LoVo (cell line): ENCODE measurements at regions not wholly inside any gene's neighbourhood (a gene's known extent, or its start where the extent isn't known, plus 50 kb on each side); places are given as distances from the start of the nearest gene placed in this dataset.

ENCODE experiments used
- DNase-seq: peaks from one replicate; pipeline ENCODE4 v3.0.0-alpha.2; 2016; ENCODE audit warnings: low spot score

DNA sequence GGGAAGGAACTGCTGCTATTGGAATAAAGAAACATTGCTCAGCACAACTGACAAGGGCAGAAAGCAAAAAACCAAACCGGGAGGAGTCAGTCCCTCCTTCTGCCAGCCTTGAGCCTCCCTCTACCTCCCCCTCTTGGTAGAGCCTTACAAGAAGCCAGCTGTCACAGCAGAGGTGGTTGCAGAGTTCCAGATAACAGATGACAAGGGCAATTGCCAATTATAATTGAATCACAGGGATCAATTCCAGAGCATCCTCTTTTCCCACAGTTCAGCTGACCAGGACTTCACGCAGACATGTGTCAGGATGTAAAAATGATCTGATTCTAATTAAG is 548.2 kb upstream of the LRRTM1 start:
- DNase-seq, result no peak

DNA sequence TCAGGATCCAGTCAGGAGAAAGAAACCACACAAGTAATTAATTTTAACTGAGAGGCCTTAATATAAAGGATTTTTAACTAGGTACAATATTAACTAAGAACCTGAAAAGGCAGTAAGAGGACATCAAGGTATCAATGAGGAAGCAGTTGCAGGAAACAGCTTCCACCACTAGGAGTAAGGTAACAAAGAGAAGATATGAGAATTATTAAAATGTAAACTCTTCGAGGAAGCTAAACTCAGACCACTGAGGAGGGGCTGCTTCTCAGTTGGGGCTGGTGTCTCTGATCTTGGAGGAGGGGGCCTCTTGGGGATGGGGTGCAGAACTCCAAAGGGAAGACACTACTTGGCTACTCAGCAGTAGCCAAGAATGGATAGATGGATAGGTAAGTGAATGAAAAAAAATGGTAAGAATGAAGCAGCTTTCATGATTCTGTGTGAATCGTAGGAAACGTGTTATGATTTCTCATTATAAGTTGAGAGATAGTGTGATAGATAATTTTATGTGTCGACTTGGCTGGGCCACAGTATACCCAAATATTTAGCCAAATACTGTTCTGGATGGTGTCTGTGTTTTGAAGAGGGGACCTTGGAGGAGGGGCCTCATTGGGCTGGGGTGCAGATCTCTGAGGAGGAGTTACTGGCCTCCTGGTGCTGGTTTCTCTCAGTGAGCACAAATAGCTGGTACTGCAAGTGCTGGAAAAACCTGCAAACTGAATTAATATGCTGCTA is 547.7 kb upstream of the LRRTM1 start:
- no peak for DNase-seq

DNA sequence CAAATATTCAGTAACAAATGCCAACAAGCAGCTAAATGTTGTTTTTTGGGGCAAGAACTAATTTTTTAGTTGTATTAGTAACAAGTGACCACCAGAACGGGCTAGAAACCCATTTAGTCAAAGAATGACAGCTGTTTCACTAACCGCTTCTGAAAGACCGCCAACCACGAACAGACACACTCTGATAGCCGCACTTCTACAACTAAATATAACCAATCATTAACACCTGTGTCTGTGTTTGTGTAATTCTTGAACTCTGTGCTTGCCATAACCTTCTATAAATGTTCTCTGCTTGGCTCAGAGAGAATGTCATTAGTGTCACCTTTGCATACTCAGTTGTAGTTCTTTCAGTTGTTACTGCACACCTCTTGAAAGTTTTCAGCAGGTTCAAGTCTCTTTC is 526.3 kb upstream of the LRRTM1 start:
- DNase-seq, result no peak

DNA sequence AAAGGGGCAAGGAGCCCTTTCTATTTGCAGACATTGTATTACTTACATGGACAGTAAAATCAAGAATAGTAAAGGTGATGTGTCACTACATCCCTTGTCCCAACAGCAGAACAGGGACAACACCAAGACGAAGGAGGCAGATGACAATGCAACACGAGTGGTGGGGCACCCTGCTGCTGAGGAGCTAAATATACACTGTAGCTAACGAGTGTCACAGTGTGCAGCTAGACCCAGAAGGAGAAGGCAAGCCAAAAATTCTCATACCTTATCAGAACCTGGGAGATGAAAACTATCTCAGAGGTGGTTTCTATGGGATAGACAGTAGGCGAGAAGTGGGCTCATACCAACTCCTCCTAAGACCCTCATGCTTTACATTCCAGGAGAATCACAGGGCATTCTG is 518.4 kb upstream of the LRRTM1 start:
- DNase-seq, result no peak

DNA sequence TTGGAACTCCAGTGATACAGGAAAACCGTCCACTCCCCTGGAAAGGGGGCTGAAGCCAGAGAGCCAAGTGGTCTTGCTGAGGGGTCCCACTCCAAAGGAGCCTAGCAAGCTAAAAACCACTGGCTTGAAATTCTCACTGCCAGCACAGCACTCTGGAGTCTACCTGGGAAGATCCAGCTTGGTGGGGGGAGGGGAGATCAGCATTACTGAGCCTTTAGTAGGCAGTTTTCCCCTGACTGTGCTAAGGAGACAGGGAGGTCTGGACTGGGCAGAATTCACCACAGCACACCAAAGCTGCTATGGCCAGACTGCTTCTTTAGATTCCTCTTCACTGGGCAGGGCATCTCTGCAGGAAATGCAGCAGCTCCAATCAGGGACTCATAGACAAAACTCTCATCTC is 510.7 kb upstream of the LRRTM1 start:
- DNase-seq, result no peak

DNA sequence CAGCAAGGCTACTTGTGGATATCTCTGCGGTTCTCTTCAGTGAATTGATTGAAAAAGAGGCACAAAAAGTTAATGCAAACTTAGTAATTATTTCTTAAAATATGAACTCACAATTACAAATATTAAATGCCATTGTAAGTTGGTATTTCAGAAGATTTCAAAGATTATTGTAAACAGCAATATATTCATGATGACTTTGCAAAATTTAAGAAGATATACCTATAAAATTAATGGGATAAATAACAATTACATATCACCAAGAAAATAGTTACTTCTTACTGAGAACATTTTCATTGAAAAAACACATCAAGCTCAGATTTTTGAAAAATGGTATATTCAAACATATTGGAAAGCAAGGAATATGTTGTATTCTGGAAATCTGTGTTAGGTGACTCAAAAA is 482.0 kb upstream of the LRRTM1 start:
- DNase-seq, result no peak

DNA sequence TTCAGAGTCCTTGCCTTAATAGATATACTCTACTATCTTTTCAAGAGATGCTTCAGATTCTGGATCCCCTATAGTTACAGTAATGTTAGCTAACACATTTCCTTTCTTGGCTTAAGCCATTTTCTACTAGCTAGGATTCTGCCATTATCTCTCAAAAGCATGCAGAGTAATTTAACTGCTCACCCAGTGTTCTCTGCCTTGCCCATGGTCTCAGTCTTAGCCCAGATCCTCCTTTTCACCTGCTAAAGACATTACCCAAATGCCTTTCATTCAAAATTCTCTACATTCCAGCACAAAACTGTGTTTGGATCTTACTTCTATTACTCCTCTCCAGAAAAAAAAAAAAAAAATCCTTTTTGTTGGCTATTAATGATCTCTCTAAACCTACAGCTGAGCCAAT is 474.2 kb upstream of the LRRTM1 start:
- DNase-seq, result no peak

DNA sequence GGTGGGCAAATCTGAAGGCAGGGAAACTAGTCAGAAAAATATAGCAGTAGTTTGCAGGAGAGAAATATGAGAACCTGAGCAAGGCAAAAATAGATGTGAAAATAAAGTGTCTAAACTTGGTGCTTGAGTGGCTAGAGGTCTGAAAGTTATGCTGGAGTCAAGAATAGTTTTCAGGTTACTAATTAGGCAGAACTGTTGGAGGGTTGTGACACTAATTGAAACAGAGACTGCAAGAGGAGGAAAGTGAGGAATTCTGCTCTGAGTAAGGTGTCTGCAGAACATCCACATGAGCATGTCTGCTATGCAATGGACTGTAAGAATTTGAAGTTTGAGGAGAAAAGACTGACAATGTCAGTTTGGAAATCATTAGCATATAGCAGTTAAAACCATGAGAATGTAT is 444.0 kb upstream of the LRRTM1 start:
- DNase-seq, result no peak

DNA sequence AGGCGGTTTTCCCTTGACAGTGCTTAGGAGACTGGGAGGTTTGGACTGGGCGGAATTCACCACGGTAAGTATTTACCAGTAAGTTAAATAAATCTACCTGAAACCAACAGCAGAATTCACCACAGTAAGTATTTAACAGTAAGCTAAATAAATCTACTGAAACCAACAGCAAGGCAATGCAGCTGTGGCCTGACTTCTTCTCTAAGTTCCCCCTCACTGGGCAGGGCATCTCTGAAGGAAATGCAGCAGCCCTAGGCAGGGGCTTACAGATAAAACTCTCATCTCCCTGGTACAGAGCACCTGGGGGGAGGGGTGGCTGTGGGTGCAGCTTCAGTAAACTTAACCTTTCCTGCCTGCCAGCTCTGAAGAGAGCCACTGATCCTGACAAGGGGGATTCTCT is 432.5 kb upstream of the LRRTM1 start:
- no peak for DNase-seq

DNA sequence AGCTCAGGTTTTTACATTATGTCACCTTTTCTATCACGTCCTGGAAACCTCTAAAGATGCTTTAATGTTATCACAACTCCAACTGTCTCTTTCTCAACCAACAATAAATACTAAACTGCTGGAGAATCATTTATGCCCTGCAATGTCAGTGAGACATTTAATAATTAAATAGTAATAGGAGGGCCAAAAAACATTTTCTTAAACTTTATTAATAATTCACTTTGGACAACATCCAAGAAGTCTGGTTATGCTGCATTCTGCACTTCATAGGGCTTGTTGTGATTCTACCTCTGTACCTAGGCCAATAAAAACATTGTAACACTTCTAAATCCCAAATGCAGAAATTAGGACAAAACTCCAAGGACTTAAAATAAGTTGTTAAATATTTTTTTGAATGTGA is 420.4 kb upstream of the LRRTM1 start:
- no peak for DNase-seq

DNA sequence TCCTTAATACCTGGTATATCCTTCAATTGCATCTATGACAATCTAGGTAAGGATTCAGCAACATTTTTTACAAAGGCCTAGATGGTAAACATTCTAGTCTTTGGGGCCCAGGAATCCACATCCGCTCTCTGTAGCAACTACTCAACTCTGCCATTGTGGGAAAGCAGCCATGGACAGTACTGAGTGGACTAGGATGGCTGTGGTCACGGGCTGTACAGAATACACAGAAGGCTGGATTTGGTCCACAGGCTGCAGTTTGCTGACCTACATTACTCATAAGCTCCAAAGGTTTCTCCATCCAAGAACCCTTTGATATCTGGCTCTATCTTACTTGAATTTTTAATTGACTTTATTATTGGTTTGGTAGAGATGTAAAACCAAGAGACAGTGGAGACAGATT is 418.3 kb upstream of the LRRTM1 start:
- DNase-seq, result no peak

DNA sequence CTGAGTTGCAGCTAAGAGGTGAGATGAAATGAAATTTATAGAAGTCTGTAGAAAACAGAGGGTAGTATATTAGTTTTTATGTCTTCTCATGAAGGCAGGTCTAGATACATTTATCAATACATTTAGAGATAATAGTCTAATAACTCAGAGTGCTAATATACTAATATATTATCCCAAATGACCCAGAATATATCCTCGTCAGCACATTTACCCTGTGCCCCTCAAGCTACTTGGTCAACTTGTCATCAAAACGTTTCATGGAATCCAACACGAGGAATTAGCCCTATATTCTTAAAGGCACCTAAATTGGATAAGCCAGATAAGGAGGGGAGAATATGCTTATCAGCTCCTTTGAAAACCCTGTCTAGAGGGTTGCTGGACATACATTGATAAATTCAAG is 415.1 kb upstream of the LRRTM1 start:
- no peak for DNase-seq

DNA sequence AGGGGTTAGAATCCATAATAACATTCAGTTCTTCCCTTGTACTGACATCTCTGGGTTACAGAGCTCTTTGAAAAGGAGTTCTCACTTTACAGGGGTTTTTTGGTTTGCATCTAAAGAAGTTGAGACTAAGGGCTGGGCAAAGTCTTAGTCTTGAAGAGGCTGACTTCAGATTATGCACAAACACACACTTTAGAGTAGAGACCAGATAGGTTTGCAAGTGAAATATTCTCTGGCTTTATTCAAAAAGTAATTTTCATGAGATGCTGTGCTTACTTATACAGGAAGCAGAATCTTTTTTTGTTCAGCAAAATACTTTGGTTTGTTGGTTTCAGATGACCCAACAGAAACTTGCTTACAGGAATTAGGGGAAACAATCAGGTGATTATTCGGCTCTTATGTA is 410.9 kb upstream of the LRRTM1 start:
- DNase-seq, result no peak

DNA sequence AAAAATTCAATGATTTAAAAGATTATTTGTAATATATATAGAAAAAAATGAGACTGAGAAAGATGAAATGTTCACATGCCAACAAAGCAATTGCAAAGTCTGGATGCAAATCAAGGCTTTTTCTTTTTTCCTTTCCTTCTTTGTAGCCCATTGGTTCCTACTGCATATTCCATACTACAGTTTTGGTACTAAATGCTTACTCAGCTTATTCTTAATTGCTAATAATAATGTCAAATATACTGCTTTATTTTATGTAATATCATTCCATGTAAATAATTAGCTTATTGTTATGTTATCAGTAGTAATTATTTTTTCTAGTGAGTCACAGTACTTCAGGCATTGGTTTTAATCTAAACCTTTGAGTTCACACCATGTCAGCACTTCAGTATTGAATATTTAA is 407.4 kb upstream of the LRRTM1 start:
- DNase-seq, result no peak

DNA sequence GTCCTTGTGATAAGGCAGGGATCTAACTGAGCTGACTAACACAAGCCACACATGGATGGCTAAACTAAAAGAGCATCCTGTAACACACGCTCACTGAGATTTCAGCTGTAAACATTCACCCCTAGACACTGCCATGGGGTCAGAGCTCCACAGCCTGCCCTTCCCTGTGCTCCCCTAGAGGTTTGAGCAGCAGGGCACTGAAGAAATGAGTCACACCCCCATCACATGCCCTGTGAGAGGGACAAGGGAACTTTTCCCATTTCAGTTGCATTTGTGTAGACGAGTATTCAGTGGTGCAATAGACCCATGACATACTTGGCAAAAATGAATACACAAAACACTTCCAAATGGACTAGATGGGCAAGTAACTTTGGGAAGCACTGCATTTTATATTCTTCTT is 402.4 kb upstream of the LRRTM1 start:
- DNase-seq, result no peak

DNA sequence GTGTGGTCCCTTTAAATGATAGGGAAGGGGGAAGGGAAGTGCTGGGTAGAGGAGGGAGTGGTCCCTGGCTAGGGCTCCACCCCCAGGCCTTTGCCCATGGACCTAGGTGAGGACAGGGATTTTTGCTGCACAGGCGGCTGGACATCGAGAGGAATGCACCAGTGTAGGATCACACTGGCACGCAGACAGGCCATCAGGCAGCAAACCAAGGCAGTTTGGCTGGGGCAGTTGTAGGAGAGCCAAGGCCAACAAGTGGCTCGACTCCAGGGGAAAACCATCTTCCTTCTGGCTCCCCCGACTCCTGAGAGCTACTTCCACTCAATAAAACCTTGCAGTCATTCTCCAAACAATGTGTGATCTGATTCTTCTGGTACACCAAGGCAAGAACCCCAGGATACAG is 402.0 kb upstream of the LRRTM1 start:
- no peak for DNase-seq

DNA sequence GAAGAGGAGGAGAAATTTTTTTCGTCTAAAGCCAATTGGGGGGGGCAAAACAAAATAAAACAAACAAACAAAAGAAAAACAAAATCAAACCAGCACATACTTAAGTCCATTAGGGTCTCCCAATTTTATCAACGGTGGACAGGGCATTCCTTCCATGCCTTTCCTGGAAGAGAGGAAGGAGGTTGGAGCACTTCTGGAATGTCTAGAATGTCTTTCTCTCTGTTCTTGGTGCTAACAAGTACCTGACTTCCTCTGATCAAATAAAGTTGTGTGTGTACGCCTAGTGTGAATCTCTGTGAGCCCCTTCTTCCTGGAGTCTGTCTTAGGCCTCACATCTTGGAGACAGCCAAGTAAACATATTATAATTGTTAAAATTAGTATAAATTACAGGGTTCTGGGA is 399.0 kb upstream of the LRRTM1 start:
- DNase-seq, result no peak

DNA sequence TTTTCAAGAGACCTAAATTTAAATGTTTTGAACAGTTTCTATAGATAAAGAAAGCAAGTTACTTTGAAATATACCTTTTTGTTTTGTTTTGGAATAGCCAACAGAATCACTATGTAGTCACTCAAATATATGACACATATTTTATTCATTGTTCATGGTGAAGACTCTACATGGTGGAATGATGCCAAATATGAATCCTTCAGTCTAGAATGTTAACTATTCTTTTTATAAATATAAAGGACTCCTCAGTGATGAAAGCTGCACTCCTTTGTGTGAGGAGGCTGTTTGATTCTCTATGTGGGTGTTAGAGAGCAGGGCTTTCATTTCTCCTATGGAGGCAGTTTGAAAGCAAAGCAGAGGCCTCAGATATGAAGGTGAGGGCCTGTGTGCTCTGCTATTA is 396.4 kb upstream of the LRRTM1 start:
- DNase-seq, result no peak
